K562 (cell line): ENCODE measurements at regions not wholly inside any gene's neighbourhood (a gene's known extent, or its start where the extent isn't known, plus 50 kb on each side); places are given as distances from the start of the nearest gene placed in this dataset.

ENCODE experiments used
- NFIC ChIP-seq: fragments of 450-650 bp; IDR thresholded peaks from 2 replicates; pipeline ENCODE4 v1.6.1; 2017; ENCODE audit warnings: mild to moderate bottlenecking, inconsistent platforms
- XRCC3 ChIP-seq: fragments of 450-650 bp; IDR thresholded peaks from 2 replicates; pipeline ENCODE4 v1.6.1; 2017; ENCODE audit warnings: mild to moderate bottlenecking, moderate library complexity

DNA sequence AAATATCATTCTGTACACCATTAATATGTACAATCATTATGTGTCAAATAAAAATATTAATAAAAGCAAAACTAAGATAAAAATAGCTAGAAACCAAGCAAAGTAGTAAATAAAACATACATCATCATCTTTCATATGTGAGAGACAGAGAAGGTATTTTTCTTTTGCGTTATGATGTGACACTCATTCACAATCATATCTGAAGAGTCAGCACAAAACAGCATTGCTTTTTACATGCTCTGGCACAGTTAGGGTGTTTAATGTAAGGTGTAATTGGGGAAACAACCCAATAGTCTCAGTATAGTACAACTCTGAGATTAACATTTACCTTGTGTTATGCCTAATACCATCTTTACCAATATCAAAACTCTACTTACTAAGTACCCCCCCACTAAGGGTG is 376.6 kb downstream of the TMA16 start:
- TF ChIP-seq XRCC3: no peak
- no peak for TF ChIP-seq NFIC
